ENCODE measurements at regions not wholly inside any gene's neighbourhood (a gene's known extent, or its start where the extent isn't known, plus 50 kb on each side); places are given as distances from the start of the nearest gene placed in this dataset.

- TF ChIP-seq CTCF (IDR thresholded peaks at IDR 0.05) = no peak
- Histone ChIP-seq H3K36me3 (no peaks in the 10 kb centered on the region), H3K4me3 (ENCODE audit: low read depth in 1 of 2, low read length in 1 of 2) (no peak overlapping the region), H3K27me3 (no peaks in the 10 kb centered on the region), H3K27ac (no peak overlapping the region), H3K4me1 (ENCODE audit: control insufficient read depth in 1 of 2, insufficient read depth in 1 of 2, low read depth in 1 of 2, low read length in 1 of 2) (no peaks in the 10 kb centered on the region), H3K9me3 (no peaks in the 10 kb centered on the region)
These were observed 53.3 kb upstream of the KCNMB2 start for GRCh38 chr3:178482981-178483380.

- H3K4me3 ChIP-seq (ENCODE audit: low read depth in 1 of 2, low read length in 1 of 2) = no peak overlapping the region
- H3K27me3 ChIP-seq = no peaks in the 10 kb centered on the region
- no peaks in the 10 kb centered on the region for H3K9me3 ChIP-seq
- TF ChIP-seq CTCF (IDR thresholded peaks at IDR 0.05) = no peak
- no peak overlapping the region for H3K27ac ChIP-seq
- H3K36me3 ChIP-seq = no peaks in the 10 kb centered on the region
- no peaks in the 10 kb centered on the region for H3K4me1 ChIP-seq (ENCODE audit: control insufficient read depth in 1 of 2, insufficient read depth in 1 of 2, low read depth in 1 of 2, low read length in 1 of 2)
These were observed 52.5 kb upstream of the KCNMB2 start for GRCh38 chr3:178483704-178484103.

- TF ChIP-seq CTCF (IDR thresholded peaks at IDR 0.05) = no peak
- Histone ChIP-seq H3K27me3 (no peaks in the 10 kb centered on the region), H3K36me3 (no peaks in the 10 kb centered on the region), H3K27ac (no peak overlapping the region), H3K4me3 (ENCODE audit: low read depth in 1 of 2, low read length in 1 of 2) (no peak overlapping the region), H3K9me3 (no peaks in the 10 kb centered on the region), H3K4me1 (ENCODE audit: control insufficient read depth in 1 of 2, insufficient read depth in 1 of 2, low read depth in 1 of 2, low read length in 1 of 2) (no peaks in the 10 kb centered on the region)
These were observed 50.5 kb upstream of the KCNMB2 start for GRCh38 chr3:178485756-178486155.
